OCI-LY7 (cell line): ENCODE measurements at regions not wholly inside any gene's neighbourhood (a gene's known extent, or its start where the extent isn't known, plus 50 kb on each side); places are given as distances from the start of the nearest gene placed in this dataset.

Experiments
- BruUV-seq: library from RNA; stranded (reverse); fragments of 400-500 nt; replicated peaks from 2 replicates; lab custom pipeline; 2021; lab: Mats Ljungman, UMichigan
- CTCF ChIA-PET: fragments of 300-600 bp; sonication (Branson Sonifier 250); formaldehyde crosslinking; loops from one replicate; lab custom pipeline; 2022; ENCODE audit warnings: antibody characterized with exemption; ENCODE audit not compliant: unreplicated experiment; lab: Charles Lee
- POLR2A ChIA-PET: fragments of 300-600 bp; sonication (Branson Sonifier 250); formaldehyde crosslinking; loops from one replicate; lab custom pipeline; 2022; ENCODE audit warnings: antibody characterized with exemption; lab: Charles Lee
- DNase-seq: peaks from one replicate; pipeline ENCODE4 v3.0.0-alpha.2; 2015; ENCODE audit warnings: low spot score
- H2AFZ ChIP-seq: fragments of 200-600 bp; sonication (generic), shearing (Covaris generic); 2 replicates; pipeline ENCODE4 v1.6.1; 2014; ENCODE audit warnings: mild to moderate bottlenecking, antibody characterized with exemption, low read length, moderate library complexity
- H3K27ac ChIP-seq: fragments of 200-600 bp; sonication (generic); 2 replicates; pipeline ENCODE4 v1.5.1; 2014; ENCODE audit warnings: mixed run types, low read depth, mild to moderate bottlenecking, moderate library complexity, low read length, inconsistent platforms; ENCODE audit not compliant: poor library complexity, severe bottlenecking
- H3K36me3 ChIP-seq: fragments of 200-600 bp; sonication (generic); 2 replicates; pipeline ENCODE4 v1.6.1; 2014; ENCODE audit warnings: mild to moderate bottlenecking, antibody characterized with exemption, low read length, moderate library complexity, mixed read lengths; ENCODE audit not compliant: insufficient read depth
- H3K4me1 ChIP-seq: fragments of 200-600 bp; sonication (generic); 2 replicates; pipeline ENCODE4 v1.5.1; 2014; ENCODE audit warnings: mild to moderate bottlenecking, low read length; ENCODE audit not compliant: insufficient read depth, poor library complexity, severe bottlenecking
- H3K4me2 ChIP-seq: fragments of 200-600 bp; sonication (generic); 2 replicates; pipeline ENCODE4 v1.6.1; 2014; ENCODE audit warnings: mild to moderate bottlenecking, low read length
- H3K4me3 ChIP-seq: fragments of 200-600 bp; sonication (generic); 2 replicates; pipeline ENCODE4 v1.5.1; 2014; ENCODE audit warnings: mild to moderate bottlenecking, low read depth, low read length; ENCODE audit not compliant: poor library complexity, severe bottlenecking
- H3K79me2 ChIP-seq: fragments of 200-600 bp; sonication (generic); 2 replicates; pipeline ENCODE4 v1.6.1; 2016; ENCODE audit warnings: low read depth, mild to moderate bottlenecking, low read length, moderate library complexity, mixed read lengths; ENCODE audit not compliant: insufficient read depth
- H3K9me2 ChIP-seq: fragments of 200-600 bp; sonication (generic); 2 replicates; pipeline ENCODE4 v1.6.1; 2016; ENCODE audit warnings: mild to moderate bottlenecking, low read length, mixed read lengths; ENCODE audit not compliant: insufficient read depth
- H3K9me3 ChIP-seq: fragments of 200-600 bp; sonication (generic); 2 replicates; pipeline ENCODE4 v1.6.1; 2014; ENCODE audit warnings: mild to moderate bottlenecking, mixed run types, low read length, mixed read lengths
- H4K20me1 ChIP-seq: fragments of 200-600 bp; sonication (generic); 2 replicates; pipeline ENCODE4 v1.6.1; 2014; ENCODE audit warnings: mild to moderate bottlenecking, antibody characterized with exemption, low read length, moderate library complexity, mixed read lengths; ENCODE audit not compliant: insufficient read depth
- CTCF ChIP-seq: fragments of 200-600 bp; sonication (generic); conservative IDR thresholded peaks from 2 replicates; pipeline ENCODE4 v1.5.1; 2014; ENCODE audit warnings: mild to moderate bottlenecking, antibody characterized with exemption, low read length, moderate library complexity, mixed read lengths
- EZH2phosphoT487 ChIP-seq: fragments of 200-600 bp; sonication (generic); IDR thresholded peaks from 2 replicates; pipeline ENCODE4 v1.6.1; 2018; ENCODE audit warnings: low read depth, borderline replicate concordance, mild to moderate bottlenecking, mixed run types, antibody characterized with exemption, low read length, moderate library complexity, mixed read lengths
- intact Hi-C: fragments of 100-400 bp; cut with micrococcal nuclease; formaldehyde crosslinking; loops from one replicate; pipeline ENCODE4 v1.10.0; 2022; ENCODE audit not compliant: unreplicated experiment

GRCh38 chr1:115429241-115429640, 91.2 kb upstream of the NGF start:
- no peaks in the 10 kb centered on the region for H3K79me2 ChIP-seq
- intact Hi-C loops: no loop called here
- no peaks in the 10 kb centered on the region for H3K9me2 ChIP-seq
- ChIA-PET POLR2A (no interaction called here), CTCF (no interaction called here)
- no peaks in the 10 kb centered on the region for H3K4me1 ChIP-seq
- BruUV-seq: no TSS peak
- H3K4me3 ChIP-seq: no peak overlapping the region
- no peak for DNase-seq
- TF ChIP-seq CTCF (no peak), EZH2phosphoT487 (no peak)
- no peak overlapping the region for H2AFZ ChIP-seq
- H3K9me3 ChIP-seq: no peaks in the 10 kb centered on the region
- no peak overlapping the region for H3K27ac ChIP-seq
- no peak overlapping the region for H3K4me2 ChIP-seq
- no peaks in the 10 kb centered on the region for H4K20me1 ChIP-seq
- H3K36me3 ChIP-seq: no peaks in the 10 kb centered on the region

GRCh38 chr1:115428676-115429075, 90.6 kb upstream of the NGF start:
- Histone ChIP-seq H3K4me1 (no peaks in the 10 kb centered on the region), H3K9me3 (no peaks in the 10 kb centered on the region), H3K36me3 (no peaks in the 10 kb centered on the region), H3K9me2 (no peaks in the 10 kb centered on the region), H3K27ac (no peak overlapping the region), H2AFZ (no peak overlapping the region), H3K79me2 (no peaks in the 10 kb centered on the region), H3K4me3 (no peak overlapping the region), H3K4me2 (no peak overlapping the region), H4K20me1 (no peaks in the 10 kb centered on the region)
- intact Hi-C loops: no loop called here
- DNase-seq: no peak
- POLR2A ChIA-PET: no interaction called here
- CTCF ChIA-PET: no interaction called here
- TF ChIP-seq CTCF (no peak), EZH2phosphoT487 (no peak)
- no TSS peak for BruUV-seq

- ChIA-PET CTCF (no interaction called here), POLR2A (no interaction called here)
- Histone ChIP-seq H3K36me3 (no peaks in the 10 kb centered on the region), H3K9me3 (no peaks in the 10 kb centered on the region), H3K4me2 (no peak overlapping the region), H3K9me2 (no peaks in the 10 kb centered on the region), H4K20me1 (no peaks in the 10 kb centered on the region), H3K79me2 (no peaks in the 10 kb centered on the region), H3K27ac (no peak overlapping the region), H2AFZ (no peak overlapping the region), H3K4me3 (no peak overlapping the region), H3K4me1 (no peaks in the 10 kb centered on the region)
- intact Hi-C loops: no loop called here
- no TSS peak for BruUV-seq
- TF ChIP-seq EZH2phosphoT487 (no peak), CTCF (no peak)
- DNase-seq: no peak
Measured at GRCh38 chr1:115428256-115428655, 90.2 kb upstream of the NGF start.
